ENCODE measurements at regions not wholly inside any gene's neighbourhood (a gene's known extent, or its start where the extent isn't known, plus 50 kb on each side); places are given as distances from the start of the nearest gene placed in this dataset.

GRCh38 chr3:168956076-168956475 lies 707.4 kb downstream of the MECOM start:
- no peak for TF ChIP-seq CTCF (IDR thresholded peaks at IDR 0.05)
- Mint-ChIP-seq H3K27ac (no peak overlapping the region), H3K9me3 (no peaks in the 10 kb centered on the region), H3K36me3 (ENCODE audit: low read depth) (no peaks in the 10 kb centered on the region), H3K27me3 (ENCODE audit: insufficient read depth) (peaks cover 3% of the 10 kb centered on the region; the same call in 1 of the 2 replicates), H3K4me1 (ENCODE audit: low read depth) (peaks cover 6% of the 10 kb centered on the region; the same call in 1 of the 2 replicates), H3K4me3 (no peak overlapping the region)
- DNase-seq, result no peak

DNA sequence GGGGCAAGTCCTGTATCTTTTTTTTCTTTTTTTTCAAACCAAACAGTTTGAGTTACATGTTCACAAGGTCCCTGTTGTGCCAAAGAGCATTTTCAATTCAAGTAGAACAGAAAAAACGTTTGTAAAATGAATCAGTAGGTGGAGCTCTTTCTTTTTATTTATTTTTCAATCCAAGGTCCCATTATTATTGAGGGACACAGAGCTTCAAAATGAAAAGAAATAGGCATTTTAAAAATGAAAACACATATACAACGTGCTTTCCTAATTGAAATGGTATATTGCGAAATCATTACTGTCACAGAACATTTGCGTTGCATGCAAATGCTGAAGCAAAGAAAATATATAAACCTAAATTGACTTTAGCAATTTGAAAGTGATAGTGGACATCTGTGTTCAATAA lies 711.0 kb downstream of the MECOM start:
- peaks cover 6% of the 10 kb centered on the region; the same call in 1 of the 2 replicates for H3K4me1 Mint-ChIP-seq (ENCODE audit: low read depth)
- peaks cover 3% of the 10 kb centered on the region; the same call in 1 of the 2 replicates for H3K27me3 Mint-ChIP-seq (ENCODE audit: insufficient read depth)
- no peak overlapping the region for H3K4me3 Mint-ChIP-seq

GRCh38 chr3:168951884-168952283 lies 711.6 kb downstream of the MECOM start:
- Mint-ChIP-seq H3K27me3 (ENCODE audit: insufficient read depth) (peaks cover 3% of the 10 kb centered on the region; the same call in 1 of the 2 replicates), H3K4me1 (ENCODE audit: low read depth) (peaks cover 6% of the 10 kb centered on the region; the same call in 1 of the 2 replicates), H3K4me3 (no peak overlapping the region), H3K9me3 (no peaks in the 10 kb centered on the region), H3K36me3 (ENCODE audit: low read depth) (no peaks in the 10 kb centered on the region), H3K27ac (no peak overlapping the region)
- TF ChIP-seq CTCF (IDR thresholded peaks at IDR 0.05), result no peak
- DNase-seq, result no peak

More for the DNA sequence above, 711.0 kb downstream of the MECOM start:
- no peaks in the 10 kb centered on the region for H3K36me3 Mint-ChIP-seq (ENCODE audit: low read depth)
- peak; percentile 3 for DNase-seq
- TF ChIP-seq CTCF (IDR thresholded peaks at IDR 0.05), result peak; percentile 64
- no peaks in the 10 kb centered on the region for H3K9me3 Mint-ChIP-seq
- H3K27ac Mint-ChIP-seq, result no peak overlapping the region

GRCh38 chr3:168951368-168951767 lies 712.1 kb downstream of the MECOM start:
- peaks cover 6% of the 10 kb centered on the region; the same call in 1 of the 2 replicates for H3K4me1 Mint-ChIP-seq (ENCODE audit: low read depth)
- no peak for DNase-seq
- TF ChIP-seq CTCF (IDR thresholded peaks at IDR 0.05), result no peak

GRCh38 chr3:168950622-168951021 lies 712.9 kb downstream of the MECOM start:
- Mint-ChIP-seq H3K27ac (no peak overlapping the region), H3K4me1 (ENCODE audit: low read depth) (peaks cover 1% of the 10 kb centered on the region; the same call in 1 of the 2 replicates)

More at GRCh38 chr3:168951368-168951767, 712.1 kb downstream of the MECOM start:
- H3K9me3 Mint-ChIP-seq, result no peaks in the 10 kb centered on the region
- H3K36me3 Mint-ChIP-seq (ENCODE audit: low read depth), result no peaks in the 10 kb centered on the region
- peaks cover 2% of the 10 kb centered on the region; the same call in 1 of the 2 replicates for H3K27me3 Mint-ChIP-seq (ENCODE audit: insufficient read depth)
- H3K27ac Mint-ChIP-seq, result no peak overlapping the region
- H3K4me3 Mint-ChIP-seq, result no peak overlapping the region

More at GRCh38 chr3:168950622-168951021, 712.9 kb downstream of the MECOM start:
- TF ChIP-seq CTCF (IDR thresholded peaks at IDR 0.05), result no peak
- Mint-ChIP-seq H3K36me3 (ENCODE audit: low read depth) (no peaks in the 10 kb centered on the region), H3K27me3 (ENCODE audit: insufficient read depth) (peaks cover 2% of the 10 kb centered on the region), H3K9me3 (no peaks in the 10 kb centered on the region), H3K4me3 (no peak overlapping the region)
- no peak for DNase-seq
